ENCODE measurements at regions not wholly inside any gene's neighbourhood (a gene's known extent, or its start where the extent isn't known, plus 50 kb on each side); places are given as distances from the start of the nearest gene placed in this dataset.

DNA sequence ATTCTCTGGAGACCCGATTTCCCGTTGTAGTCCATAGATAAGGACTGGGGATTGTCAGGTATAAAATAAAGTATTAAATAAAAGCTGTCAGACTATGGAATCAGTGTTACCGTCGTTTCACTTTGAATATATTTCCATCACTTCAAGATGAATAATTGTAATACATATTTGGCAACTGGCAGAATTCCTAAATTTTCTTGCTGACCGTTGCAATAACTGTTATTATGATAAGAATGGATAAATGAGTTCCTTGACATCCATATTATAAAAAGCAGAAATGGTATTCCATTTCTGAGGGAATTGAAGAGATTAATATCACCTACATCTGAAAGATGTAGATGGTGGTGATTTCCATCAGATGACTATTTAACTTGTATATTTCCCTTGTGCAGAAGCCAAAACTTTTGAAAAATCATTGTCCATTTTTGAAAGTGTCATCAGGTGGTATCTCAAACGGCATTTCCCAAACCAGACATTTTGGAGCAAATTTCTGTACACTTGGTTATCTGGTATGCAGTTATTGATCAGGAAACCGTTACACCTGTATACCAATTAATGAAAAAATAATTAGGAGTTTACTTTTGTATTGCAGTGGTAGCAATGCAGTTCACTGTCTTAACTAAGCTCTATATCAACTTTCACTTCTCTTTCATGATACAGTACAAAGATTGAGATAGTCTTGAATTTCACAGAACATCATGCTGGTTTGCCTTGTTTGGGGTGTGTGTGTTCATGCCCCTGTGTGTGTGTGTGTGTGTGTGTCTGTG, 878.5 kb downstream of the PCDH18 start:
- H3K27me3 ChIP-seq = no peaks in the 10 kb centered on the region
- H3K36me3 ChIP-seq = no peaks in the 10 kb centered on the region
- H3K9me3 ChIP-seq = no peaks in the 10 kb centered on the region
- no peaks in the 10 kb centered on the region for H3K4me1 ChIP-seq
- TF ChIP-seq, protein P1, sequence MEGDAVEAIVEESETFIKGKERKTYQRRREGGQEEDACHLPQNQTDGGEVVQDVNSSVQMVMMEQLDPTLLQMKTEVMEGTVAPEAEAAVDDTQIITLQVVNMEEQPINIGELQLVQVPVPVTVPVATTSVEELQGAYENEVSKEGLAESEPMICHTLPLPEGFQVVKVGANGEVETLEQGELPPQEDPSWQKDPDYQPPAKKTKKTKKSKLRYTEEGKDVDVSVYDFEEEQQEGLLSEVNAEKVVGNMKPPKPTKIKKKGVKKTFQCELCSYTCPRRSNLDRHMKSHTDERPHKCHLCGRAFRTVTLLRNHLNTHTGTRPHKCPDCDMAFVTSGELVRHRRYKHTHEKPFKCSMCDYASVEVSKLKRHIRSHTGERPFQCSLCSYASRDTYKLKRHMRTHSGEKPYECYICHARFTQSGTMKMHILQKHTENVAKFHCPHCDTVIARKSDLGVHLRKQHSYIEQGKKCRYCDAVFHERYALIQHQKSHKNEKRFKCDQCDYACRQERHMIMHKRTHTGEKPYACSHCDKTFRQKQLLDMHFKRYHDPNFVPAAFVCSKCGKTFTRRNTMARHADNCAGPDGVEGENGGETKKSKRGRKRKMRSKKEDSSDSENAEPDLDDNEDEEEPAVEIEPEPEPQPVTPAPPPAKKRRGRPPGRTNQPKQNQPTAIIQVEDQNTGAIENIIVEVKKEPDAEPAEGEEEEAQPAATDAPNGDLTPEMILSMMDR (IDR thresholded peaks at IDR 0.05) = no peak
- no peak overlapping the region for H3K27ac ChIP-seq
- DNase-seq = no peak
- intact Hi-C loops (cut with DNase I; ENCODE audit: low total_unique reads) = no loop called here
- H3K4me3 ChIP-seq = no peak overlapping the region

DNA sequence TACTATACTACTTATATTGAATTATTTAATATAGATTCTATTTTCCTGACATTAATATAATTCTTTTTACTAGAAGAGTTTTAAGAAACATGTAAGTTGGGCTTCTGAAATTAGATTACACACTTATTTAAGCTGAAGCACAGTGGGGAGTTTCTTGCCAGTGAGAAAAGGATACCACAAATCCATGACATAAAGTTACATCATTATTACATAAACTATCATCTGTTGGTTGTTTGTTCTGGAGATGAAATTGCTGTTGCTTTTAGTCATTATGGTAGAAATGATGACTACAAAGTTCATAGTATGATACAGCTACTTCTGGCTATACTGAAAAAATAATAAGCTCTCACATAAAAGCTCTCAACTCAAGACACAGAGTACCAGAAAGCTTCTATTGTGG, 880.4 kb downstream of the PCDH18 start:
- H3K27ac ChIP-seq = no peak overlapping the region
- H3K36me3 ChIP-seq = no peaks in the 10 kb centered on the region
- DNase-seq = no peak
- no peaks in the 10 kb centered on the region for H3K4me1 ChIP-seq
- no peaks in the 10 kb centered on the region for H3K9me3 ChIP-seq
- H3K4me3 ChIP-seq = no peak overlapping the region
- intact Hi-C loops (cut with DNase I; ENCODE audit: low total_unique reads) = no loop called here
- TF ChIP-seq, protein P1 (IDR thresholded peaks at IDR 0.05) = no peak
- H3K27me3 ChIP-seq = no peaks in the 10 kb centered on the region

DNA sequence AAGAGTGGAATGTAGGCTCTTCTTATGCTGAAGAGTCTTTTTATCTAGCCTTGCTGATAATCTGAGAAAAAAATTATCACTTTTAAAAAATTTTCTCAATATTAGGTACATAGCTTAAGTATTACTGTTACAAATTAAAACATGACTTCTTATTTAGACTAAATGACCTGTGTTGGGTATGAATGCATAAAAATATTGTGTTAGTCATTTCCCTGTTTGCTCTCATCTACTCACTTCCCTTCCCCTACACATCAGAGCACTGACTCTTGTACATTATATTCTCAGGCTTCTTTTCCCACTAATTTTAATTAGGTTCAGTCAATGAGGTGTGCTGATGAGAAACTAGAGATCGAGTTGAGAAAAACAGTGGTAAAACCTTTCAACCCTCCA, 881.0 kb downstream of the PCDH18 start:
- TF ChIP-seq, protein P1 (IDR thresholded peaks at IDR 0.05) = no peak
- Histone ChIP-seq H3K27me3 (no peaks in the 10 kb centered on the region), H3K4me3 (no peak overlapping the region), H3K4me1 (no peaks in the 10 kb centered on the region), H3K27ac (no peak overlapping the region), H3K36me3 (no peaks in the 10 kb centered on the region), H3K9me3 (no peaks in the 10 kb centered on the region)
- no peak for DNase-seq
- intact Hi-C loops (cut with DNase I; ENCODE audit: low total_unique reads) = no loop called here

DNA sequence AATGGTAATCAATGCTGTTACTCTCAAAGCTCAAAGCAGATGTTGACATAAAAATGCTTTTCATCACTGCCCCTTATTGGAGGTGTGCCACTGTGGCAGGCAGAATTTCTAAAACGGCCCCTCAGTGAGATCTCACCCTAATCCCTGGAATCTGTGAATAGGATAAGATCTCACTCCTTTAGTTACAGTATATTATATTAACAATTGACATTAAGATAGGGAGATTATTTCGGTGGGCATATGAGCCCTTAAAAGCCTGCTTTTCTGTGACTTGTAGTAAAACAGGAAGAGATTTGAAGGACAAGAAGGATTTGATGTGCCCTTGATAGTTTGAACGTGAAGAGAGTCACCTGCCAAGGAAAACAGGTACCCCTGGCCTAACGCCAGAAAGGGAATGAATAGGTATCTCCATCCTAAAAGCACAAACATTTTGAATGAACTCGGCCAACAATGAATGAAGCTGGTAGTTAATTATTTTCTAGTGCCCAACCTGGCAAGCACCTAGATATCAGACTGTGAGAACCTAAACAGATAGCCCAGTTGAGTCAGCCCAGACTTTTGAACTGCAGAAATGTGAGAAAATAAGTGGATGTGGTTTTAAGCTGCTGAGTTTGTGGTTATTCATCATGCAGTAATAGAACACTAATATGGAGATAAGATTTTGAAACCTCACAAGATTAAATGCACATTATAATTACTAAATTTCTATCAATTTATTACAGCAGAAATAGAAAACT, 881.6 kb downstream of the PCDH18 start:
- intact Hi-C loops (cut with DNase I; ENCODE audit: low total_unique reads) = no loop called here
- no peak for DNase-seq
- H3K27ac ChIP-seq = no peak overlapping the region
- no peaks in the 10 kb centered on the region for H3K9me3 ChIP-seq
- no peak overlapping the region for H3K4me3 ChIP-seq
- H3K36me3 ChIP-seq = no peaks in the 10 kb centered on the region
- H3K27me3 ChIP-seq = no peaks in the 10 kb centered on the region
- TF ChIP-seq, protein P1 (IDR thresholded peaks at IDR 0.05) = no peak
- H3K4me1 ChIP-seq = no peaks in the 10 kb centered on the region

DNA sequence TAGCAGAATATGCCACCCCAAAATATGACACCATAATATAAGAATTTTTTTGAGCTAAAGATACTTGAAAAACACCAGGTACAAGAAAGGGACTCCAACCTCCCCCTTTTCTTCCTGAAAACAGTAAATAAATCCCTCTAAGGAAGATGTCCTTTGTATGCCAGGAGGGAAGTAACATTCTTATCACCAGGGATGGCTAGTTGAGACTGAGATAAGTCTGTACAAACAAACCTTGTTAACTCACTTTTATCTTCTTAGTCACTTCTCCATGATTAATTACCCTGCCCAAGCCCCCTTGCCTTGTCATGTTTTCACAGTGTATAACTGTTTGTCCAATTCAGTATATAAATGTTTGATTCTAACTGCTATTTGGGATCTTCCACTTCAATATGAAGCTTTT, 888.0 kb downstream of the PCDH18 start:
- no peaks in the 10 kb centered on the region for H3K36me3 ChIP-seq
- H3K9me3 ChIP-seq = no peaks in the 10 kb centered on the region
- H3K4me3 ChIP-seq = no peak overlapping the region
- H3K4me1 ChIP-seq = no peaks in the 10 kb centered on the region
- H3K27ac ChIP-seq = no peak overlapping the region
- DNase-seq = no peak
- TF ChIP-seq, protein P1 (IDR thresholded peaks at IDR 0.05) = no peak
- intact Hi-C loops (cut with DNase I; ENCODE audit: low total_unique reads) = no loop called here
- H3K27me3 ChIP-seq = no peaks in the 10 kb centered on the region

Data from tibial artery (tissue), 4 donors.